ENCODE measurements at regions not wholly inside any gene's neighbourhood (a gene's known extent, or its start where the extent isn't known, plus 50 kb on each side); places are given as distances from the start of the nearest gene placed in this dataset.

- Histone ChIP-seq H3K4me3 (ENCODE audit: control insufficient read depth in 1 of 7, extremely low read depth in 1 of 7, insufficient read depth in 4 of 7, low read depth in 2 of 7, low read length in 6 of 7) (no peak overlapping the region), H3K27me3 (replicated peaks in 2 of 5; ENCODE audit: control insufficient read depth in 4 of 5, insufficient read depth in 5 of 5, low read length in 4 of 5) (peaks cover 0 to 4% (median 0%) of the 10 kb centered on the region in 5 experiments), H3K36me3 (ENCODE audit: control insufficient read depth in 4 of 4, insufficient read depth in 4 of 4, low read length in 3 of 4) (no peaks in the 10 kb centered on the region), H3K9me3 (ENCODE audit: control extremely low read depth in 1 of 5, control insufficient read depth in 4 of 5, insufficient read depth in 2 of 5, low read depth in 1 of 5, low read length in 4 of 5) (no peaks in the 10 kb centered on the region), H3K27ac (ENCODE audit: insufficient read depth in 1 of 2, low read depth in 1 of 2, low read length in 2 of 2, poor library complexity in 1 of 2, severe bottlenecking in 2 of 2) (no peak overlapping the region), H3K4me1 (ENCODE audit: control extremely low read depth in 1 of 4, control insufficient read depth in 4 of 4, insufficient read depth in 4 of 4, low read length in 3 of 4) (peaks cover 0 to 4% (median 0%) of the 10 kb centered on the region in 4 experiments)
- no peak for DNase-seq
- ChIA-PET POLR2A (no interaction called here), CTCF (interaction anchor here (1.8 kb wide), 1 partner anchor 9 kb away, joined by 11 read pairs; no protein-coding TSS in a partner anchor)
- WGBS (ENCODE audit: insufficient coverage), result no CpG with 5 or more reads among the region's 1 CpG
Observed at GRCh38 chr6:14671261-14671681, 553.7 kb downstream of the CD83 start.

GRCh38 chr6:14671937-14672336 is 554.4 kb downstream of the CD83 start:
- H3K4me3 ChIP-seq (ENCODE audit: control insufficient read depth in 1 of 7, extremely low read depth in 1 of 7, insufficient read depth in 4 of 7, low read depth in 2 of 7, low read length in 6 of 7), result no peak overlapping the region
- CTCF ChIA-PET, result interaction anchor here (1.2 to 1.8 kb wide), 2 partner anchors 10 to 40 kb away, joined by 3 to 11 read pairs; no protein-coding TSS in a partner anchor
- POLR2A ChIA-PET, result no interaction called here
- no peaks in the 10 kb centered on the region for H3K9me3 ChIP-seq (ENCODE audit: control extremely low read depth in 1 of 5, control insufficient read depth in 4 of 5, insufficient read depth in 2 of 5, low read depth in 1 of 5, low read length in 4 of 5)
- H3K27ac ChIP-seq (ENCODE audit: insufficient read depth in 1 of 2, low read depth in 1 of 2, low read length in 2 of 2, poor library complexity in 1 of 2, severe bottlenecking in 2 of 2), result no peak overlapping the region
- H3K27me3 ChIP-seq (replicated peaks in 2 of 5; ENCODE audit: control insufficient read depth in 4 of 5, insufficient read depth in 5 of 5, low read length in 4 of 5), result peaks cover 0 to 4% (median 0%) of the 10 kb centered on the region in 5 experiments
- 100% methylated on average over 1 of the region's 1 CpG for WGBS (ENCODE audit: insufficient coverage)
- no peak for DNase-seq
- H3K4me1 ChIP-seq (ENCODE audit: control extremely low read depth in 1 of 4, control insufficient read depth in 4 of 4, insufficient read depth in 4 of 4, low read length in 3 of 4), result peaks cover 0 to 4% (median 0%) of the 10 kb centered on the region in 4 experiments
- no peaks in the 10 kb centered on the region for H3K36me3 ChIP-seq (ENCODE audit: control insufficient read depth in 4 of 4, insufficient read depth in 4 of 4, low read length in 3 of 4)

- 100% methylated on average over 2 of the region's 2 CpGs for WGBS (ENCODE audit: insufficient coverage)
- H3K36me3 ChIP-seq (ENCODE audit: control insufficient read depth in 4 of 4, insufficient read depth in 4 of 4, low read length in 3 of 4), result no peaks in the 10 kb centered on the region
- H3K27ac ChIP-seq (ENCODE audit: insufficient read depth in 1 of 2, low read depth in 1 of 2, low read length in 2 of 2, poor library complexity in 1 of 2, severe bottlenecking in 2 of 2), result no peak overlapping the region
- peaks cover 0 to 4% (median 0%) of the 10 kb centered on the region in 4 experiments for H3K4me1 ChIP-seq (ENCODE audit: control extremely low read depth in 1 of 4, control insufficient read depth in 4 of 4, insufficient read depth in 4 of 4, low read length in 3 of 4)
- ChIA-PET CTCF (no interaction called here), POLR2A (no interaction called here)
- H3K9me3 ChIP-seq (ENCODE audit: control extremely low read depth in 1 of 5, control insufficient read depth in 4 of 5, insufficient read depth in 2 of 5, low read depth in 1 of 5, low read length in 4 of 5), result no peaks in the 10 kb centered on the region
- no peak for DNase-seq
- H3K27me3 ChIP-seq (replicated peaks in 2 of 5; ENCODE audit: control insufficient read depth in 4 of 5, insufficient read depth in 5 of 5, low read length in 4 of 5), result peaks cover 0 to 4% (median 0%) of the 10 kb centered on the region in 5 experiments
- H3K4me3 ChIP-seq (ENCODE audit: control insufficient read depth in 1 of 7, extremely low read depth in 1 of 7, insufficient read depth in 4 of 7, low read depth in 2 of 7, low read length in 6 of 7), result no peak overlapping the region
Observed at GRCh38 chr6:14673201-14673600, 555.6 kb downstream of the CD83 start.

- H3K27ac ChIP-seq (ENCODE audit: insufficient read depth in 1 of 2, low read depth in 1 of 2, low read length in 2 of 2, poor library complexity in 1 of 2, severe bottlenecking in 2 of 2), result no peak overlapping the region
- 44% methylated on average over 3 of the region's 4 CpGs for WGBS (ENCODE audit: insufficient coverage)
- H3K27me3 ChIP-seq (replicated peaks in 2 of 5; ENCODE audit: control insufficient read depth in 4 of 5, insufficient read depth in 5 of 5, low read length in 4 of 5), result peaks cover 0 to 4% (median 0%) of the 10 kb centered on the region in 5 experiments
- H3K4me3 ChIP-seq (ENCODE audit: control insufficient read depth in 1 of 7, extremely low read depth in 1 of 7, insufficient read depth in 4 of 7, low read depth in 2 of 7, low read length in 6 of 7), result no peak overlapping the region
- H3K36me3 ChIP-seq (ENCODE audit: control insufficient read depth in 4 of 4, insufficient read depth in 4 of 4, low read length in 3 of 4), result no peaks in the 10 kb centered on the region
- H3K4me1 ChIP-seq (ENCODE audit: control extremely low read depth in 1 of 4, control insufficient read depth in 4 of 4, insufficient read depth in 4 of 4, low read length in 3 of 4), result peaks cover 0 to 4% (median 0%) of the 10 kb centered on the region in 4 experiments
- POLR2A ChIA-PET, result no interaction called here
- H3K9me3 ChIP-seq (ENCODE audit: control extremely low read depth in 1 of 5, control insufficient read depth in 4 of 5, insufficient read depth in 2 of 5, low read depth in 1 of 5, low read length in 4 of 5), result no peaks in the 10 kb centered on the region
- CTCF ChIA-PET, result no interaction called here
- DNase-seq, result no peak
Observed at GRCh38 chr6:14674458-14674857, 556.9 kb downstream of the CD83 start.

- Histone ChIP-seq H3K27me3 (replicated peaks in 2 of 5; ENCODE audit: control insufficient read depth in 4 of 5, insufficient read depth in 5 of 5, low read length in 4 of 5) (peaks cover 0 to 4% (median 0%) of the 10 kb centered on the region in 5 experiments), H3K36me3 (ENCODE audit: control insufficient read depth in 4 of 4, insufficient read depth in 4 of 4, low read length in 3 of 4) (no peaks in the 10 kb centered on the region), H3K4me3 (ENCODE audit: control insufficient read depth in 1 of 7, extremely low read depth in 1 of 7, insufficient read depth in 4 of 7, low read depth in 2 of 7, low read length in 6 of 7) (no peak overlapping the region), H3K27ac (ENCODE audit: insufficient read depth in 1 of 2, low read depth in 1 of 2, low read length in 2 of 2, poor library complexity in 1 of 2, severe bottlenecking in 2 of 2) (no peak overlapping the region), H3K4me1 (ENCODE audit: control extremely low read depth in 1 of 4, control insufficient read depth in 4 of 4, insufficient read depth in 4 of 4, low read length in 3 of 4) (peaks cover 0 to 4% (median 0%) of the 10 kb centered on the region in 4 experiments), H3K9me3 (ENCODE audit: control extremely low read depth in 1 of 5, control insufficient read depth in 4 of 5, insufficient read depth in 2 of 5, low read depth in 1 of 5, low read length in 4 of 5) (no peaks in the 10 kb centered on the region)
- POLR2A ChIA-PET, result no interaction called here
- CTCF ChIA-PET, result no interaction called here
- WGBS (ENCODE audit: insufficient coverage), result 97% methylated on average over 4 of the region's 7 CpGs
- DNase-seq, result no peak
Observed at GRCh38 chr6:14674867-14675648, 557.5 kb downstream of the CD83 start.

GRCh38 chr6:14676064-14676463 is 558.5 kb downstream of the CD83 start:
- no peak for DNase-seq
- CTCF ChIA-PET, result no interaction called here
- Histone ChIP-seq H3K4me3 (ENCODE audit: control insufficient read depth in 1 of 7, extremely low read depth in 1 of 7, insufficient read depth in 4 of 7, low read depth in 2 of 7, low read length in 6 of 7) (no peak overlapping the region), H3K27me3 (replicated peaks in 2 of 5; ENCODE audit: control insufficient read depth in 4 of 5, insufficient read depth in 5 of 5, low read length in 4 of 5) (peaks cover 0 to 4% (median 0%) of the 10 kb centered on the region in 5 experiments), H3K27ac (ENCODE audit: insufficient read depth in 1 of 2, low read depth in 1 of 2, low read length in 2 of 2, poor library complexity in 1 of 2, severe bottlenecking in 2 of 2) (no peak overlapping the region), H3K4me1 (ENCODE audit: control extremely low read depth in 1 of 4, control insufficient read depth in 4 of 4, insufficient read depth in 4 of 4, low read length in 3 of 4) (peaks cover 0 to 4% (median 0%) of the 10 kb centered on the region in 4 experiments), H3K36me3 (ENCODE audit: control insufficient read depth in 4 of 4, insufficient read depth in 4 of 4, low read length in 3 of 4) (no peaks in the 10 kb centered on the region), H3K9me3 (ENCODE audit: control extremely low read depth in 1 of 5, control insufficient read depth in 4 of 5, insufficient read depth in 2 of 5, low read depth in 1 of 5, low read length in 4 of 5) (no peaks in the 10 kb centered on the region)
- no CpG with 5 or more reads among the region's 2 CpGs for WGBS (ENCODE audit: insufficient coverage)
- POLR2A ChIA-PET, result no interaction called here

GRCh38 chr6:14676977-14677781 is 559.6 kb downstream of the CD83 start:
- no peak for DNase-seq
- 98% methylated on average over 17 of the region's 19 CpGs for WGBS (ENCODE audit: insufficient coverage)
- ChIA-PET POLR2A (no interaction called here), CTCF (no interaction called here)
- H3K27me3 ChIP-seq (replicated peaks in 2 of 5; ENCODE audit: control insufficient read depth in 4 of 5, insufficient read depth in 5 of 5, low read length in 4 of 5), result no peaks in the 10 kb centered on the region
- H3K4me1 ChIP-seq (ENCODE audit: control extremely low read depth in 1 of 4, control insufficient read depth in 4 of 4, insufficient read depth in 4 of 4, low read length in 3 of 4), result peaks cover 0 to 10% (median 3%) of the 10 kb centered on the region in 4 experiments
- no peak overlapping the region for H3K27ac ChIP-seq (ENCODE audit: insufficient read depth in 1 of 2, low read depth in 1 of 2, low read length in 2 of 2, poor library complexity in 1 of 2, severe bottlenecking in 2 of 2)
- no peaks in the 10 kb centered on the region for H3K9me3 ChIP-seq (ENCODE audit: control extremely low read depth in 1 of 5, control insufficient read depth in 4 of 5, insufficient read depth in 2 of 5, low read depth in 1 of 5, low read length in 4 of 5)
- H3K36me3 ChIP-seq (ENCODE audit: control insufficient read depth in 4 of 4, insufficient read depth in 4 of 4, low read length in 3 of 4), result no peaks in the 10 kb centered on the region
- no peak overlapping the region for H3K4me3 ChIP-seq (ENCODE audit: control insufficient read depth in 1 of 7, extremely low read depth in 1 of 7, insufficient read depth in 4 of 7, low read depth in 2 of 7, low read length in 6 of 7)

Data from common myeloid progenitor, CD34-positive (primary cell).